ENCODE measurements at regions not wholly inside any gene's neighbourhood (a gene's known extent, or its start where the extent isn't known, plus 50 kb on each side); places are given as distances from the start of the nearest gene placed in this dataset.

- WGBS, 2 donors, result 87 to 92% methylated on average over 1 of the region's 1 CpG
- Histone ChIP-seq H3K36me3 (ENCODE audit: control insufficient read depth in 1 of 2, insufficient read depth in 2 of 2, low read length in 1 of 2) (no peaks in the 10 kb centered on the region), H3K9me3 (ENCODE audit: control insufficient read depth, low read length) (no peaks in the 10 kb centered on the region), H3K27ac (ENCODE audit: low read depth in 1 of 2, low read length in 2 of 2) (no peak overlapping the region), H3K4me1 (ENCODE audit: control insufficient read depth in 1 of 2, insufficient read depth in 2 of 2, low read length in 2 of 2) (no peaks in the 10 kb centered on the region), H3K4me3 (ENCODE audit: low read length in 2 of 2) (no peak overlapping the region), H3K27me3 (ENCODE audit: control insufficient read depth in 1 of 2, insufficient read depth in 2 of 2, low read length in 1 of 2) (no peaks in the 10 kb centered on the region)
- intact Hi-C loops (cut with DNase I), result no loop called here
- DNase-seq, result no peak
- no peak for ATAC-seq (ENCODE audit: low FRiP score)
Measured at GRCh38 chr4:125983168-125983567, 668.4 kb downstream of the FAT4 start.

- WGBS, 2 donors, result 48 to 58% methylated on average over 3 of the region's 3 CpGs
- ATAC-seq (ENCODE audit: low FRiP score) (no peak), DNase-seq (no peak)
- Histone ChIP-seq H3K27me3 (ENCODE audit: control insufficient read depth in 1 of 2, insufficient read depth in 2 of 2, low read length in 1 of 2) (no peaks in the 10 kb centered on the region), H3K27ac (ENCODE audit: low read depth in 1 of 2, low read length in 2 of 2) (no peak overlapping the region), H3K4me3 (ENCODE audit: low read length in 2 of 2) (no peak overlapping the region), H3K4me1 (ENCODE audit: control insufficient read depth in 1 of 2, insufficient read depth in 2 of 2, low read length in 2 of 2) (no peaks in the 10 kb centered on the region), H3K9me3 (ENCODE audit: control insufficient read depth, low read length) (no peaks in the 10 kb centered on the region), H3K36me3 (ENCODE audit: control insufficient read depth in 1 of 2, insufficient read depth in 2 of 2, low read length in 1 of 2) (no peaks in the 10 kb centered on the region)
- intact Hi-C loops (cut with DNase I), result no loop called here
Measured at GRCh38 chr4:125985856-125986255, 671.1 kb downstream of the FAT4 start.

- intact Hi-C loops (cut with DNase I), result no loop called here
- no peaks in the 10 kb centered on the region for H3K4me1 ChIP-seq (ENCODE audit: control insufficient read depth in 1 of 2, insufficient read depth in 2 of 2, low read length in 2 of 2)
- no peak for DNase-seq
- H3K9me3 ChIP-seq (ENCODE audit: control insufficient read depth, low read length), result no peaks in the 10 kb centered on the region
- whole genome bisulfite sequencing, 2 donors, result 93% methylated on average over 7 of the region's 7 CpGs
- ATAC-seq (ENCODE audit: low FRiP score), result no peak
- H3K36me3 ChIP-seq (ENCODE audit: control insufficient read depth in 1 of 2, insufficient read depth in 2 of 2, low read length in 1 of 2), result no peaks in the 10 kb centered on the region
- H3K4me3 ChIP-seq (ENCODE audit: low read length in 2 of 2), result no peak overlapping the region
- H3K27me3 ChIP-seq (ENCODE audit: control insufficient read depth in 1 of 2, insufficient read depth in 2 of 2, low read length in 1 of 2), result no peaks in the 10 kb centered on the region
- H3K27ac ChIP-seq (ENCODE audit: low read depth in 1 of 2, low read length in 2 of 2), result no peak overlapping the region
Measured at GRCh38 chr4:125986307-125986706, 671.6 kb downstream of the FAT4 start.

- Histone ChIP-seq H3K36me3 (ENCODE audit: control insufficient read depth in 1 of 2, insufficient read depth in 2 of 2, low read length in 1 of 2) (no peaks in the 10 kb centered on the region), H3K9me3 (ENCODE audit: control insufficient read depth, low read length) (no peaks in the 10 kb centered on the region), H3K27ac (ENCODE audit: low read depth in 1 of 2, low read length in 2 of 2) (no peak overlapping the region), H3K4me1 (ENCODE audit: control insufficient read depth in 1 of 2, insufficient read depth in 2 of 2, low read length in 2 of 2) (no peaks in the 10 kb centered on the region), H3K27me3 (ENCODE audit: control insufficient read depth in 1 of 2, insufficient read depth in 2 of 2, low read length in 1 of 2) (no peaks in the 10 kb centered on the region), H3K4me3 (ENCODE audit: low read length in 2 of 2) (no peak overlapping the region)
- intact Hi-C loops (cut with DNase I), result no loop called here
- DNase-seq (no peak), ATAC-seq (ENCODE audit: low FRiP score) (no peak)
- WGBS, 2 donors, result 96 to 100% methylated on average over 1 of the region's 1 CpG
Measured at GRCh38 chr4:125988464-125988863, 673.7 kb downstream of the FAT4 start.

- Histone ChIP-seq H3K9me3 (ENCODE audit: control insufficient read depth, low read length) (no peaks in the 10 kb centered on the region), H3K4me3 (ENCODE audit: low read length in 2 of 2) (no peak overlapping the region), H3K4me1 (ENCODE audit: control insufficient read depth in 1 of 2, insufficient read depth in 2 of 2, low read length in 2 of 2) (no peaks in the 10 kb centered on the region), H3K27ac (ENCODE audit: low read depth in 1 of 2, low read length in 2 of 2) (no peak overlapping the region), H3K27me3 (ENCODE audit: control insufficient read depth in 1 of 2, insufficient read depth in 2 of 2, low read length in 1 of 2) (no peaks in the 10 kb centered on the region), H3K36me3 (ENCODE audit: control insufficient read depth in 1 of 2, insufficient read depth in 2 of 2, low read length in 1 of 2) (no peaks in the 10 kb centered on the region)
- intact Hi-C loops (cut with DNase I), result no loop called here
- DNase-seq (no peak), ATAC-seq (ENCODE audit: low FRiP score) (no peak)
- 66 to 79% methylated on average over 2 of the region's 2 CpGs for WGBS, 2 donors
Measured at GRCh38 chr4:125991398-125991797, 676.6 kb downstream of the FAT4 start.

- Histone ChIP-seq H3K4me1 (ENCODE audit: control insufficient read depth in 1 of 2, insufficient read depth in 2 of 2, low read length in 2 of 2) (no peaks in the 10 kb centered on the region), H3K36me3 (ENCODE audit: control insufficient read depth in 1 of 2, insufficient read depth in 2 of 2, low read length in 1 of 2) (no peaks in the 10 kb centered on the region), H3K4me3 (ENCODE audit: low read length in 2 of 2) (no peak overlapping the region), H3K27me3 (ENCODE audit: control insufficient read depth in 1 of 2, insufficient read depth in 2 of 2, low read length in 1 of 2) (no peaks in the 10 kb centered on the region), H3K9me3 (ENCODE audit: control insufficient read depth, low read length) (no peaks in the 10 kb centered on the region), H3K27ac (ENCODE audit: low read depth in 1 of 2, low read length in 2 of 2) (no peak overlapping the region)
- WGBS, 2 donors, result 89 to 91% methylated on average over 2 of the region's 2 CpGs
- intact Hi-C loops (cut with DNase I), result no loop called here
- no peak for ATAC-seq (ENCODE audit: low FRiP score)
- DNase-seq, result no peak
Measured at GRCh38 chr4:125992891-125993290, 678.1 kb downstream of the FAT4 start.

- Histone ChIP-seq H3K27ac (ENCODE audit: low read depth in 1 of 2, low read length in 2 of 2) (no peak overlapping the region), H3K27me3 (ENCODE audit: control insufficient read depth in 1 of 2, insufficient read depth in 2 of 2, low read length in 1 of 2) (no peaks in the 10 kb centered on the region), H3K4me1 (ENCODE audit: control insufficient read depth in 1 of 2, insufficient read depth in 2 of 2, low read length in 2 of 2) (no peaks in the 10 kb centered on the region), H3K9me3 (ENCODE audit: control insufficient read depth, low read length) (no peaks in the 10 kb centered on the region), H3K36me3 (ENCODE audit: control insufficient read depth in 1 of 2, insufficient read depth in 2 of 2, low read length in 1 of 2) (no peaks in the 10 kb centered on the region), H3K4me3 (ENCODE audit: low read length in 2 of 2) (no peak overlapping the region)
- 7% methylated on average over 9 of the region's 9 CpGs for WGBS, 2 donors
- ATAC-seq (ENCODE audit: low FRiP score), result no peak
- intact Hi-C loops (cut with DNase I), result no loop called here
- DNase-seq, result no peak
Measured at GRCh38 chr4:125994024-125994423, 679.3 kb downstream of the FAT4 start.

- WGBS, 2 donors, result 11 to 13% methylated on average over 1 of the region's 1 CpG
- DNase-seq, result no peak
- no peak for ATAC-seq (ENCODE audit: low FRiP score)
- no peak overlapping the region for H3K27ac ChIP-seq (ENCODE audit: low read depth in 1 of 2, low read length in 2 of 2)
- no peaks in the 10 kb centered on the region for H3K27me3 ChIP-seq (ENCODE audit: control insufficient read depth in 1 of 2, insufficient read depth in 2 of 2, low read length in 1 of 2)
- no peak overlapping the region for H3K4me3 ChIP-seq (ENCODE audit: low read length in 2 of 2)
- H3K9me3 ChIP-seq (ENCODE audit: control insufficient read depth, low read length), result no peaks in the 10 kb centered on the region
- H3K4me1 ChIP-seq (ENCODE audit: control insufficient read depth in 1 of 2, insufficient read depth in 2 of 2, low read length in 2 of 2), result no peaks in the 10 kb centered on the region
- H3K36me3 ChIP-seq (ENCODE audit: control insufficient read depth in 1 of 2, insufficient read depth in 2 of 2, low read length in 1 of 2), result no peaks in the 10 kb centered on the region
- intact Hi-C loops (cut with DNase I), result no loop called here
Measured at GRCh38 chr4:125994430-125994829, 679.7 kb downstream of the FAT4 start.

- 40 to 50% methylated on average over 4 of the region's 4 CpGs for WGBS, 2 donors
- no peaks in the 10 kb centered on the region for H3K36me3 ChIP-seq (ENCODE audit: control insufficient read depth in 1 of 2, insufficient read depth in 2 of 2, low read length in 1 of 2)
- no peaks in the 10 kb centered on the region for H3K4me1 ChIP-seq (ENCODE audit: control insufficient read depth in 1 of 2, insufficient read depth in 2 of 2, low read length in 2 of 2)
- H3K27me3 ChIP-seq (ENCODE audit: control insufficient read depth in 1 of 2, insufficient read depth in 2 of 2, low read length in 1 of 2), result no peaks in the 10 kb centered on the region
- DNase-seq (no peak), ATAC-seq (ENCODE audit: low FRiP score) (no peak)
- no peak overlapping the region for H3K27ac ChIP-seq (ENCODE audit: low read depth in 1 of 2, low read length in 2 of 2)
- no peak overlapping the region for H3K4me3 ChIP-seq (ENCODE audit: low read length in 2 of 2)
- H3K9me3 ChIP-seq (ENCODE audit: control insufficient read depth, low read length), result no peaks in the 10 kb centered on the region
- intact Hi-C loops (cut with DNase I), result no loop called here
Measured at GRCh38 chr4:126004941-126005340, 690.2 kb downstream of the FAT4 start.
